OCI-LY1 (cell line): ENCODE measurements at regions not wholly inside any gene's neighbourhood (a gene's known extent, or its start where the extent isn't known, plus 50 kb on each side); places are given as distances from the start of the nearest gene placed in this dataset.
"Not testable (repeated sequence)": the region's sequence is repeated elsewhere in the genome, so short reads cannot be mapped to it uniquely, and the experiment has no call there.

Experiments
- EZH2 ChIP-seq: fragments of 200-600 bp; sonication (generic), shearing (Covaris generic); IDR thresholded peaks from 2 replicates; pipeline ENCODE4 v1.8.0; 2017; ENCODE audit warnings: borderline replicate concordance, mixed run types, mild to moderate bottlenecking, antibody characterized with exemption, low read length, moderate library complexity, mixed read lengths
- TF ChIP-seq, protein P1 (sequence below): fragments of 200-600 bp; sonication (generic), shearing (Covaris generic); IDR thresholded peaks from 2 replicates; pipeline ENCODE4 v1.5.1; 2017; ENCODE audit warnings: mild to moderate bottlenecking, antibody characterized with exemption, low read length, moderate library complexity, mixed read lengths

DNA sequence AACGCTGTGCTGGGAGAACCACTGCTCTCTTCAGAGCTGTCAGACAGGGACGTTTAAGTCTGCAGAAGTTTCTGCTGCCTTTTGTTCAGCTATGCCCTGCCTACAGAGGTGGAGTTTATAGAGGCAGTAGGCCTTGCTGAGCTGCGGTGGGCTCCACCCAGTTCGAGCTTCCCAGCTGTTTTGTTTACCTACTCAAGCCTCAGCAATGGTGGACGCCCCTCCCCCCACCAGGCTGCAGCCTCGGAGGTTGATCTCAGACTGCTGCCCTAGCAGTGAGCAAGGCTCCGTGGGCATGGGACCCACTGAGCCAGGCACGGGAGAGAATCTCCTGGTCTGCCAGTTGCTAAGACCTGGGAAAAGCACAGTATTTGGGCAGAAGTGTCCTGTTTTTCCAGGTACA, 206.4 kb downstream of the EVX1 start:
- TF ChIP-seq, protein P1, sequence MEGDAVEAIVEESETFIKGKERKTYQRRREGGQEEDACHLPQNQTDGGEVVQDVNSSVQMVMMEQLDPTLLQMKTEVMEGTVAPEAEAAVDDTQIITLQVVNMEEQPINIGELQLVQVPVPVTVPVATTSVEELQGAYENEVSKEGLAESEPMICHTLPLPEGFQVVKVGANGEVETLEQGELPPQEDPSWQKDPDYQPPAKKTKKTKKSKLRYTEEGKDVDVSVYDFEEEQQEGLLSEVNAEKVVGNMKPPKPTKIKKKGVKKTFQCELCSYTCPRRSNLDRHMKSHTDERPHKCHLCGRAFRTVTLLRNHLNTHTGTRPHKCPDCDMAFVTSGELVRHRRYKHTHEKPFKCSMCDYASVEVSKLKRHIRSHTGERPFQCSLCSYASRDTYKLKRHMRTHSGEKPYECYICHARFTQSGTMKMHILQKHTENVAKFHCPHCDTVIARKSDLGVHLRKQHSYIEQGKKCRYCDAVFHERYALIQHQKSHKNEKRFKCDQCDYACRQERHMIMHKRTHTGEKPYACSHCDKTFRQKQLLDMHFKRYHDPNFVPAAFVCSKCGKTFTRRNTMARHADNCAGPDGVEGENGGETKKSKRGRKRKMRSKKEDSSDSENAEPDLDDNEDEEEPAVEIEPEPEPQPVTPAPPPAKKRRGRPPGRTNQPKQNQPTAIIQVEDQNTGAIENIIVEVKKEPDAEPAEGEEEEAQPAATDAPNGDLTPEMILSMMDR: not testable (repeated sequence)
- not testable (repeated sequence) for TF ChIP-seq EZH2
